HG03280 (cell line): ENCODE measurements at regions not wholly inside any gene's neighbourhood (a gene's known extent, or its start where the extent isn't known, plus 50 kb on each side); places are given as distances from the start of the nearest gene placed in this dataset.

ENCODE experiments used
- ATAC-seq: cut with Tn5 transposase; IDR thresholded peaks from one replicate; pipeline ENCODE4 v1.9.1; 2021; ENCODE audit warnings: mild to moderate bottlenecking, moderate library complexity; ENCODE audit not compliant: unreplicated experiment

- ATAC-seq, result no peak
Measured at GRCh38 chr3:80542456-80542855, 774.7 kb upstream of the ROBO1 start.

- no peak for ATAC-seq
Measured at GRCh38 chr3:80537680-80538079, 769.9 kb upstream of the ROBO1 start.

GRCh38 chr3:80535286-80535685, 767.5 kb upstream of the ROBO1 start:
- no peak for ATAC-seq

GRCh38 chr3:80533553-80533952, 765.8 kb upstream of the ROBO1 start:
- ATAC-seq, result no peak

GRCh38 chr3:80526153-80526552, 758.4 kb upstream of the ROBO1 start:
- ATAC-seq, result no peak

- ATAC-seq, result no peak
Measured at GRCh38 chr3:80521081-80521480, 753.3 kb upstream of the ROBO1 start.

- ATAC-seq, result no peak
Measured at GRCh38 chr3:80519436-80519835, 751.6 kb upstream of the ROBO1 start.

- no peak for ATAC-seq
Measured at GRCh38 chr3:80496452-80496851, 728.7 kb upstream of the ROBO1 start.

GRCh38 chr3:80492162-80492561, 724.4 kb upstream of the ROBO1 start:
- no peak for ATAC-seq

GRCh38 chr3:80472961-80473360, 705.2 kb upstream of the ROBO1 start:
- no peak for ATAC-seq

GRCh38 chr3:80472459-80472858, 704.7 kb upstream of the ROBO1 start:
- ATAC-seq, result no peak

GRCh38 chr3:80470433-80470832, 702.6 kb upstream of the ROBO1 start:
- no peak for ATAC-seq

GRCh38 chr3:80465746-80466145, 697.9 kb upstream of the ROBO1 start:
- ATAC-seq, result no peak

GRCh38 chr3:80451393-80451792, 683.6 kb upstream of the ROBO1 start:
- ATAC-seq, result no peak

GRCh38 chr3:80445641-80446040, 677.8 kb upstream of the ROBO1 start:
- no peak for ATAC-seq

- ATAC-seq, result no peak
Measured at GRCh38 chr3:80445053-80445452, 677.3 kb upstream of the ROBO1 start.

GRCh38 chr3:80439490-80439889, 671.7 kb upstream of the ROBO1 start:
- no peak for ATAC-seq

GRCh38 chr3:80434366-80434765, 666.6 kb upstream of the ROBO1 start:
- no peak for ATAC-seq

GRCh38 chr3:80424951-80425350, 657.2 kb upstream of the ROBO1 start:
- ATAC-seq, result no peak

- no peak for ATAC-seq
Measured at GRCh38 chr3:80408030-80408721, 640.4 kb upstream of the ROBO1 start.

- ATAC-seq, result no peak
Measured at GRCh38 chr3:80405618-80406017, 637.8 kb upstream of the ROBO1 start.

GRCh38 chr3:80395023-80395422, 627.2 kb upstream of the ROBO1 start:
- no peak for ATAC-seq

GRCh38 chr3:80391573-80391972, 623.8 kb upstream of the ROBO1 start:
- ATAC-seq, result no peak
